Pancreas (tissue), 10 donors: ENCODE measurements at regions not wholly inside any gene's neighbourhood (a gene's known extent, or its start where the extent isn't known, plus 50 kb on each side); places are given as distances from the start of the nearest gene placed in this dataset.

Experiments used
- ATAC-seq, 4 donors: fragments of 200-7000 bp; cut with Tn5 transposase; one replicate each; pipeline versions ENCODE4 v1.8.0 to v1.9.1; 2020; ENCODE audit warnings: mild to moderate bottlenecking in 4 of 4, moderate library complexity in 4 of 4
- DNase-seq, 6 donors: peaks; one replicate each; pipeline ENCODE4 v3.0.0-alpha.2; 2020
- FAIRE-seq: peaks from 2 replicates; lab custom pipeline; 2012; peaks lifted over from hg19 to GRCh38; lab: Jason Lieb, UNC
- H3K27ac ChIP-seq, 4 donors: fragments of 200-600 bp; sonication (generic); 1 replicate in 3 of 4; 2 replicates in 1 of 4; pipeline versions ENCODE4 v1.5.0 to v1.8.0; 2020
- H3K27me3 ChIP-seq, 4 donors: fragments of 200-600 bp; one replicate each; pipeline ENCODE4 v1.8.0; 2021
- H3K36me3 ChIP-seq, 3 donors: fragments of 200-600 bp; sonication (generic) in 1 of 3; one replicate each; pipeline versions ENCODE4 v1.5.0 to v1.8.0; 2020 to 2021
- H3K4me1 ChIP-seq, 3 donors: fragments of 200-600 bp; one replicate each; pipeline ENCODE4 v1.8.0; 2021
- H3K4me3 ChIP-seq, 4 donors: fragments of 200-600 bp; sonication (generic) in 2 of 4; one replicate each; pipeline versions ENCODE4 v1.5.0 to v1.8.0; 2020 to 2021
- H3K9me3 ChIP-seq, 4 donors: fragments of 200-600 bp; one replicate each; pipeline ENCODE4 v1.8.0; 2021
- CTCF ChIP-seq, 4 donors: fragments of 200-600 bp; sonication (generic) in 3 of 4; IDR thresholded peaks; one replicate each; pipeline versions ENCODE4 v1.5.0 to v1.8.0; 2021; ENCODE audit warnings: antibody characterized with exemption in 4 of 4
- WGBS, 2 donors: extraction: QIAGEN DNeasy Blood & Tissue Kit; methylation state at CpG; one replicate each; pipeline ENCODE4 v1.1.7; 2013; 5-methylcytosine and 5-hydroxymethylcytosine counted together
- intact Hi-C, 3 donors: fragments of 100-400 bp; cut with DNase I; formaldehyde crosslinking; loops; one replicate each; pipeline versions ENCODE4 v1.11.1 to v1.14.2; 2022
- donor health status: healthy with polysubstance abuse.
- donor health status: DM: no; HTN: no; CAD: no; lungs with moderate emphysema.
- donor health status: DM: no; HTN: no; CAD: no.
- donor health status: control.
- donor health status: control.
- donor health status: Bipolar disorder and iron deficiency.
- donor health status: DM: yes; HTN: yes; CAD: no.
- donor health status: DM: no; HTN: no; CAD: no.
- donor health status: DM: no; HTN: no; CAD: no.
- donor health status: DM: yes; HTN: yes; CAD: no.

DNA sequence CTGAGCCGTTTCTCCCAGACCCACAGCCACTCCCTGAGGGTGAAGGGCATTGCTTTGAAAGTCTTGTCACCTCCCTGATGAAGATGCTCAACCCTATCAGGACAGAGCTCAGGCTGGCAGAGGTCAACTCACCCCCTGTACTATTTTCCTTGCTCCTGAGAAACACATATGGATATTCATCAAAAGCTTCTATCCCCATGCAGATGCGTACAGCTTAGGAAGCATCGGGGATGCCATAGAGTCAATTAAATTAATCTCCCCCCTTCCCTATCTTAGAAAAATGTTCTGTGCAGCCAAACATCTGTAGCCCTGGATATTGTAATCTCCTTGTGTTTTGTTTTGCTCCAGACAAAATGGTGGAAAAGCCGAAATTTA lies 67.2 kb downstream of the EMX2 start:
- FAIRE-seq (no peak), ATAC-seq (no peak), DNase-seq (no peak)
- Histone ChIP-seq H3K4me1 (peaks cover 0 to 9% (median 4%) of the 10 kb centered on the region in 3 donors), H3K27ac (no peak overlapping the region), H3K36me3 (no peaks in the 10 kb centered on the region), H3K4me3 (no peak overlapping the region), H3K9me3 (no peaks in the 10 kb centered on the region), H3K27me3 (peaks cover 0 to 3% (median 0%) of the 10 kb centered on the region in 4 donors)
- no peak for TF ChIP-seq CTCF (IDR thresholded peaks at IDR 0.05)
- WGBS, 2 donors = 54 to 66% methylated on average over 4 of the region's 4 CpGs
- intact Hi-C loops = no loop called here

DNA sequence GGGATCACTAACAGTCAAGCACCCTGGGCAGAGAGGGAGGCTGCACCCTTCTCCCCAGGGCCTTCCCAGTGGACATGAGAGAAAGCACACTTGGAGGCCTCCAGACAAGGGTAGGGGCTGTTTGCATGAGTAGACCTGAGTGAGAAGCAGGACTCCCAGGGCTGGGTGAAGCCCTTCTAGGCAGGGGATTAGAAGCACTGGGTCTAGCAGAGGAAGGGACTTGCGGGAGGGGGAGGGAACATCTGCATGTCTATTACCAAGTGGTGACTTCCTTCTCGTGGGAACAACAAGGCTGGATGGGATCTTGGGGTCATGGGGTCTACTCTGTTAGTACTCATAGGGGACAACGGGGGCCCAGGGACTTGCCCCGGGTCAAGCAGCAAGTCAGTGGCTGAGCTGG lies 67.8 kb downstream of the EMX2 start:
- TF ChIP-seq CTCF (IDR thresholded peaks at IDR 0.05) = no peak
- peaks cover 0 to 9% (median 4%) of the 10 kb centered on the region in 3 donors for H3K4me1 ChIP-seq
- intact Hi-C loops = no loop called here
- DNase-seq (no peak), ATAC-seq (no peak), FAIRE-seq (no peak)
- no peaks in the 10 kb centered on the region for H3K36me3 ChIP-seq
- WGBS, 2 donors = 69 to 81% methylated on average over 4 of the region's 4 CpGs
- H3K27ac ChIP-seq = no peak overlapping the region
- H3K9me3 ChIP-seq = no peaks in the 10 kb centered on the region
- H3K27me3 ChIP-seq = peaks cover 0 to 3% (median 0%) of the 10 kb centered on the region in 4 donors
- no peak overlapping the region for H3K4me3 ChIP-seq

- no peaks in the 10 kb centered on the region for H3K36me3 ChIP-seq
- H3K4me3 ChIP-seq = no peak overlapping the region
- H3K27ac ChIP-seq = no peak overlapping the region
- H3K9me3 ChIP-seq = no peaks in the 10 kb centered on the region
- intact Hi-C loops = no loop called here
- 49 to 89% methylated on average over 1 of the region's 1 CpG for WGBS, 2 donors
- no peak for TF ChIP-seq CTCF (IDR thresholded peaks at IDR 0.05)
- FAIRE-seq (no peak), ATAC-seq (no peak), DNase-seq (no peak)
- peaks cover 0 to 9% (median 4%) of the 10 kb centered on the region in 3 donors for H3K4me1 ChIP-seq
- peaks cover 0 to 3% (median 0%) of the 10 kb centered on the region in 4 donors for H3K27me3 ChIP-seq
These were observed 69.6 kb downstream of the EMX2 start for GRCh38 chr10:117612113-117612512.

DNA sequence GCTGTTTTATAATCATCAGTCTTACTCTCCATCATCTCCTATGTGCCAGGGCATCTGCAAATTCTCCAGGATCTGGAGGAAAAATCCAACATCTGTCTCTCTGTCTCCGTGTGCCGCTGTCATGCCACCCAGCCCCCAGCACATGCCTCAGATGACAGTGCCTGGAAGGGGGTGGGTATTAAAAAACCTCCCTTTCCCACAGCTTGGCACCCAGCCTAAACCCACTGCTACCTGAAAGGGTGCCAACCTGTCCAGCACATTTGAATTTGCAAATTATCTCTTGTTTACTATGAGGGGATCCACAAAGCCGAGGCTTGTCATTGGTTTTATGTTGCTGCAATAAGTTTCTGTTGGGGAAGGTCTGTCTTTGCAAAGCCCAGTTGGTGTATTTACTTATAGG lies 73.1 kb downstream of the EMX2 start:
- TF ChIP-seq CTCF (IDR thresholded peaks at IDR 0.05) = no peak
- H3K27ac ChIP-seq = no peak overlapping the region
- peaks cover 0 to 3% (median 0%) of the 10 kb centered on the region in 4 donors for H3K27me3 ChIP-seq
- H3K36me3 ChIP-seq = no peaks in the 10 kb centered on the region
- H3K4me1 ChIP-seq = no peaks in the 10 kb centered on the region
- intact Hi-C loops = no loop called here
- no peaks in the 10 kb centered on the region for H3K9me3 ChIP-seq
- DNase-seq (no peak), FAIRE-seq (no peak), ATAC-seq (no peak)
- H3K4me3 ChIP-seq = no peak overlapping the region
- 61 to 62% methylated on average over 3 of the region's 3 CpGs for WGBS, 2 donors

DNA sequence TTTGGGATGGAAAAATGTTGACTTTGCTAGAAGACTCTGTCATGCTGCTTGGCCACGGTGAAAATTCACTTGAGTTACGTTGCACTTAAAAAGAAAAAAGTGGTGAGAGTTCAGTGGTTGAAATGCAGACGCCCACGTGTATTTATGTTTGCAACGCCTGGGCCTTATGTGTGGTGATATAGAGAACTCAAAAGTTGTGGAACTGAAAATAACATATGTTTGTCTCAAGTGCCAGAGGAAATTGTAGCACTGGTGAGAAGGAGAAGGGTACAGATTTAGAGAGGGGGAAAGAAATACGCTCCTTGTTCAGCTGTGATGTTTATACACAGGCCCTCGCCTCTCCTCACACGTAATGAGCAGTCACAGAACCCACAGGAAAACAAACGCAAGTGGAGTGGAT lies 73.6 kb downstream of the EMX2 start:
- no peak overlapping the region for H3K4me3 ChIP-seq
- H3K27me3 ChIP-seq = peaks cover 0 to 3% (median 0%) of the 10 kb centered on the region in 4 donors
- H3K4me1 ChIP-seq = no peaks in the 10 kb centered on the region
- no peak for FAIRE-seq
- intact Hi-C loops = no loop called here
- no peak overlapping the region for H3K27ac ChIP-seq
- 75 to 79% methylated on average over 9 of the region's 9 CpGs for WGBS, 2 donors
- H3K36me3 ChIP-seq = no peaks in the 10 kb centered on the region
- DNase-seq = no peak
- ATAC-seq = no peak
- no peak for TF ChIP-seq CTCF (IDR thresholded peaks at IDR 0.05)
- H3K9me3 ChIP-seq = no peaks in the 10 kb centered on the region
